NT2/D1 (cell line): ENCODE measurements at regions not wholly inside any gene's neighbourhood (a gene's known extent, or its start where the extent isn't known, plus 50 kb on each side); places are given as distances from the start of the nearest gene placed in this dataset.

Experiments used
- DNase-seq: peaks from one replicate; pipeline ENCODE4 v3.0.0-alpha.2; 2011; ENCODE audit warnings: low read depth, low spot score
- H3K27me3 ChIP-seq: 2 replicates; pipeline ENCODE4 v1.6.0; 2011; ENCODE audit warnings: mild to moderate bottlenecking; ENCODE audit not compliant: insufficient read length, insufficient read depth
- H3K36me3 ChIP-seq: 2 replicates; pipeline ENCODE4 v1.6.1; 2011; ENCODE audit warnings: mild to moderate bottlenecking, low read length, mixed read lengths; ENCODE audit not compliant: insufficient read depth, insufficient read length
- H3K4me1 ChIP-seq: 2 replicates; pipeline ENCODE4 v1.5.1; 2011; ENCODE audit not compliant: insufficient read depth, insufficient read length
- H3K4me3 ChIP-seq: 2 replicates; pipeline ENCODE4 v1.5.1; 2011; ENCODE audit warnings: low read depth; ENCODE audit not compliant: insufficient read length
- H3K9ac ChIP-seq: 2 replicates; pipeline ENCODE4 v1.6.0; 2011; ENCODE audit warnings: low read depth; ENCODE audit not compliant: insufficient read length
- H3K9me3 ChIP-seq: 2 replicates; pipeline ENCODE4 v1.5.1; 2011; ENCODE audit warnings: mild to moderate bottlenecking, low read length; ENCODE audit not compliant: insufficient read depth
- SUZ12 ChIP-seq: IDR thresholded peaks from 2 replicates; pipeline ENCODE4 v1.6.1; 2011; ENCODE audit not compliant: insufficient read length, insufficient read depth; ENCODE audit errors: extremely low read depth
- YY1 ChIP-seq: IDR thresholded peaks from 2 replicates; pipeline ENCODE4 v1.6.1; 2011; ENCODE audit not compliant: insufficient read length, insufficient read depth
- ZNF274 ChIP-seq: IDR thresholded peaks from 2 replicates; pipeline ENCODE4 v1.6.1; 2011; ENCODE audit warnings: mild to moderate bottlenecking, low read depth, low read length

DNA sequence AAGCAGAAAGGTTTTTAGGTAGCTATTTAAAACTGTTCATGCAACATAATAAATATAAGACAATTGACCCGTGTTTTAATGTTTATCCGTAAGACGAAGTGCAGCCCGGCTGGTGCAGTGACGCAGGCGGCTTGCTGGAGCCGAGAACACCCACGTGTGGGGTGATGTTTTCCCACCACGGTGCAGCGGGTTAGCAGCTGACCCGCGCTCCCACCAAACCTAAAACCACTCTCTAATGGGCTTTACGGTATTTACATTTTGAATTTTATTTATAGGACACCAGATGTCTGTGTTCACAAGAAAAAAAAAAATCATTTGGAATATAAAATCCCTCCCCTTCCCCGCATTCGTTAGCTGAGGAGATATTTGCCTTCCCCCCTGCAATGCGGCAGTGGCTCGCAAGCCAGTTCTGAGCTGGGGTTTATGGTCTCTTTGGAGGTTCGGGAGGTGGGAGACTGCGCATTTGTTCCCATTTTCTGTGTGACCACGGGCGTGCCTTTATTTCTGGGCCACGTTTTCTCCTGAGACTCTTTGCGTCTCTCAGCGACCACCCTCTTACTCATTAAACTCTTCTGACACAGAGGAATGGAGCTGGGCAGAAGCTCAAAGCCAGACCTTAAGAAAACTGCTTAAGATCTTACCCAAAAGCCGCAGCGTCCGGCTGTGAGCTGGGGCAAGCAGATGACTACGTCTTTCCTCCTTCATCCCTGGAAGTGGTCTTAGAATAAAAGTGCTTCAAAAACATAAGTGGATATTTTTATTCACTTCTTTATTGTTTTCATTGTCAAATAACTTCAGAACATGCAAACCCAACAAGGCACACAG, 301.1 kb downstream of the IRF8 start:
- Histone ChIP-seq H3K4me1 (peaks cover 19% of the 10 kb centered on the region), H3K9ac (no peak overlapping the region), H3K36me3 (no peaks in the 10 kb centered on the region), H3K4me3 (no peak overlapping the region), H3K9me3 (no peaks in the 10 kb centered on the region), H3K27me3 (no peaks in the 10 kb centered on the region)
- TF ChIP-seq ZNF274, result no peak
- no peak for TF ChIP-seq YY1
- no peak for TF ChIP-seq SUZ12
- DNase-seq, result no peak

DNA sequence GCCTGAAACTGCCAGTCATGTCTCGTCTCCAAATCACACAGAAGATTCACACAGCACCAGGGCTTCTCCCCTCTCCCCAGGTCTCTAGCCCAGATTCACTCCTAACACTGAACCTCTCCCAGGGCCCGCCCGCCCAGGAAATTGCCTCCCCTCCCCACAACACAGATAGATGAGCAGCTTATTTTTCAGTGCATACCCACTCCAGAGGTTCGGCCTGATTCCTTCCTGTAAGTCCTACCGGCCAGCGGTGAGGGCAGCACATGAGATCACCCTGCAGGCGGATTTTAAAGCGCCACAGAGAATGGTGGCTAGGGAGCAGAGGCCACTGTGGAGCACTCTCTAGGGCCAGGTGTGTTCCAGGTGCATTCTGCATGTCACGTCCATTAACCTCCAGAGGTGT, 301.8 kb downstream of the IRF8 start:
- no peak for TF ChIP-seq SUZ12
- TF ChIP-seq YY1, result no peak
- TF ChIP-seq ZNF274, result no peak
- H3K9ac ChIP-seq, result no peak overlapping the region
- no peak overlapping the region for H3K4me3 ChIP-seq
- no peaks in the 10 kb centered on the region for H3K9me3 ChIP-seq
- peaks cover 19% of the 10 kb centered on the region for H3K4me1 ChIP-seq
- no peaks in the 10 kb centered on the region for H3K27me3 ChIP-seq
- DNase-seq, result no peak
- no peaks in the 10 kb centered on the region for H3K36me3 ChIP-seq

DNA sequence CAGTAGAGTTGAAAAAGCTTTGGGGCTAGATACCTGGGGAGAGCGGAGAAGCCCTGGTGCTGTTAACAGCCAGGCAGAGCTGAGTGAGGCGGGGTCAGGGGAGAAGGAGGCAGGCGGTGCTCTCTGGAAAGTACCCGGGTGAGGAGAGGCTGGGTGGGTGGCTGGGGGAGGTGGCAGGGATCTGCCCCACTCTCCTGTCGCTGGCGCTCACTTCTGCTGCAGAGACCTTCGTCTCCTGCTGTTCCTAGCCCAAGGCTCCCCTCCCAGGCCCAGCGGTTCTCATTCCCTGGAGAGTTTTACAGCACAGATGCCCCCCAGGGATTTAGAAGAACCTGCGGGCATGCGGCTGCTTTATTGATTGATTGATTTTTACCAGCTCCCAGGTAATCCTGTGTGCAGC, 302.8 kb downstream of the IRF8 start:
- peaks cover 17% of the 10 kb centered on the region for H3K4me1 ChIP-seq
- no peak for DNase-seq
- no peaks in the 10 kb centered on the region for H3K9me3 ChIP-seq
- H3K36me3 ChIP-seq, result no peaks in the 10 kb centered on the region
- no peak for TF ChIP-seq ZNF274
- no peak for TF ChIP-seq YY1
- TF ChIP-seq SUZ12, result no peak
- H3K9ac ChIP-seq, result no peak overlapping the region
- H3K4me3 ChIP-seq, result no peak overlapping the region
- H3K27me3 ChIP-seq, result no peaks in the 10 kb centered on the region

DNA sequence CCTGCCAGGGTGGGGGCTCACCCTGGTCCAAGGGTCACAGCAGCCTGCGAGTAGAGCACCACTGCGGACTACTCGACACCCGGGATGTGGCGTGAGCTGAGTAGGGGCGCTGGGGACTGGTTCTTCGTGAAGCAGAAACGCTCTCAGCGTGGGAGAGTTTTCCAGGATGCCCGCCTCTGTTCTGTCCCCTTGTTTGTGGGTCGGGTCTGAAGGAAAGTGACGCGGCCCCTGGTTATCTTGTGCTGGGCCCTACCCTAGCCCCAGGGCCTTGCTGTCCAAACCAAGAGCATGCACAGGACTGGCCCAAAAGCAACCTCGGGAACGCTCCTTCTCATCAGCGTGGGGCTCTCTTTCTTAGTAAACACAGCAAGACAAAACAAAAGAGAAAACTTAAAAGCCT, 303.3 kb downstream of the IRF8 start:
- Histone ChIP-seq H3K4me1 (peaks cover 16% of the 10 kb centered on the region), H3K9ac (no peak overlapping the region), H3K27me3 (no peaks in the 10 kb centered on the region), H3K36me3 (no peaks in the 10 kb centered on the region), H3K4me3 (no peak overlapping the region), H3K9me3 (no peaks in the 10 kb centered on the region)
- TF ChIP-seq YY1 (no peak), SUZ12 (no peak), ZNF274 (no peak)
- DNase-seq, result no peak

DNA sequence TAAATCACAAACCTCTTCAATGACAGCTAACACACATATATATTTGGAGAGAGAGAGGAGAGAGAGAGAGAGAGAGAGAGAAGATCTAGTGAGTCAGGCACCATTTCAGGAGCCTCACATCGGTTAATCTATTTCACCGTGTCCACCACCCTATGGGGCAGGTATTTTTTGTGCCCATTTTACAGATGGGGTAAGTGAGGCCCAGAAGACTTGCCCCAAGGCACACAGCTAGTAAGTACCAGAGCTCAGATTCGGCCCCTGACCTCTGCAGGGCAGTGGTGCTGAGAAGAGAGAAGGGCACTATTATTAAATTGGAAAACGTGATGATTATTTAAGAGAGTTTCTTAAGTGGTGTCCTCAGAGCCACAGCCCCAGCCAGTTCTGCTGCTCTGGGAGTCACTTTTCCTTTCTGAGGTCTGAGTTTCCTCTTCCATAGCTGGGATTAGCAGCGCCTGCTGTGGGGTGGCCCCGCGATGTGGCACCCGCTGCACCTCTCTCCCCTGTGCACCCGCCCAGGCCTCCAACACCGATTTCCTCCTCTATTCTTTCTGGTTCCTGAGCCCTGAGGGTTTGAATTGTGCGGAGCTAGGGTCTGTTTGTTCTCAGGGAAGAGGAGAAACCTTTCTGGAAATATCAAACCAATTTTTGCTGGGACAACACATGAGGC, 303.9 kb downstream of the IRF8 start:
- TF ChIP-seq YY1 (no peak), ZNF274 (no peak), SUZ12 (no peak)
- H3K27me3 ChIP-seq, result no peaks in the 10 kb centered on the region
- no peak overlapping the region for H3K9ac ChIP-seq
- no peak for DNase-seq
- no peak overlapping the region for H3K4me3 ChIP-seq
- H3K36me3 ChIP-seq, result no peaks in the 10 kb centered on the region
- H3K4me1 ChIP-seq, result peaks cover 16% of the 10 kb centered on the region
- no peaks in the 10 kb centered on the region for H3K9me3 ChIP-seq

DNA sequence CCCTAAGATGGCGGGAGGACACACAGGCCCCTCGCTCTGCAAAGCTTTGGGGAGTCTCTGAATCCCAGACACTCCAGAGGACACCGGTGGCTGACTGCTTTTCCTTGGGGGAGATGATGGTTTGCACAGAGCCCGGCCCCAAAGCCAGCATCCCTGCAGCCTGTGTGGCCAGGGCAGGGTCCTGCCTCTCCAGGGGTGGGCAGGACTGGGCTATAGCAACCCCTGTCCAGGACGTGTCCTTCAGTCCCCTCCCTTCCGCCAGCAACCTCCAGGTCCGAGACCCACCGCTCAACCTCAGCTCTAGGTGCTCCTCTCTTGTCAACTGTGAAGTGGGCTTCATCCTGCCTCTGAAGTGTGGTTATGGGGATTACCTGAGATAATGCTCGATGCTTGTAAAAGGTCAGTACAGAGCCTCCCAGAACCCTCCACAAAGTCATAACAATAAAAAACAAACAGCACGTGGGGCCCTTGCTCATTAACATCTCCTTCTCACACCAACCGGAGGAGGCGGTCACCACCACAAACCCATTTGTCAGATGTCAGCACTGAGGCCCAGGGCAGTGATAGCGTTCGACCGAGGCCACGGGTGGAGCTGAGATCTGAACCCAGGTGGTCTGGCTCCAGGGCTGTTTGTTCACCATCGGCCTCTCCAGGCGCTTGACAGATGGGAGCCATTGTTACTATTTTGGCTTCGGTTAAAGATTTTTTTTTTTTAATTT, 304.8 kb downstream of the IRF8 start:
- Histone ChIP-seq H3K9ac (no peak overlapping the region), H3K27me3 (no peaks in the 10 kb centered on the region)
- TF ChIP-seq YY1 (no peak), SUZ12 (no peak), ZNF274 (no peak)

More for the DNA sequence above, 304.8 kb downstream of the IRF8 start:
- no peak for DNase-seq
- Histone ChIP-seq H3K36me3 (no peaks in the 10 kb centered on the region), H3K4me1 (peaks cover 13% of the 10 kb centered on the region), H3K4me3 (no peak overlapping the region), H3K9me3 (no peaks in the 10 kb centered on the region)
